ENCODE measurements at regions not wholly inside any gene's neighbourhood (a gene's known extent, or its start where the extent isn't known, plus 50 kb on each side); places are given as distances from the start of the nearest gene placed in this dataset.
A peak's percentile ranks its signal among the peaks of the same experiment; 100 is the strongest.

- Histone ChIP-seq H3K4me1 (ENCODE audit: insufficient read depth, low read length) (no peaks in the 10 kb centered on the region), H3K36me3 (ENCODE audit: insufficient read depth, low read length) (no peaks in the 10 kb centered on the region), H3K4me3 (ENCODE audit: low read depth in 1 of 2, low read length in 2 of 2) (no peak overlapping the region), H2AFZ (ENCODE audit: low read depth, low read length) (no peak overlapping the region), H3K79me2 (ENCODE audit: insufficient read depth, low read length) (no peaks in the 10 kb centered on the region), H3K9ac (ENCODE audit: low read depth, low read length) (no peak overlapping the region), H4K20me1 (ENCODE audit: insufficient read depth, low read length) (no peaks in the 10 kb centered on the region), H3K27ac (ENCODE audit: low read length) (no peak overlapping the region), H3K27me3 (ENCODE audit: insufficient read depth, low read length, poor library complexity) (no peaks in the 10 kb centered on the region), H3K9me3 (ENCODE audit: insufficient read depth, low read length, severe bottlenecking) (no peaks in the 10 kb centered on the region), H3K4me2 (ENCODE audit: insufficient read depth, low read length) (no peak overlapping the region)
- no peak for TF ChIP-seq CTCF (IDR thresholded peaks at IDR 0.05; ENCODE audit: borderline replicate concordance, extremely low read depth, low read length, poor library complexity, severe bottlenecking)
- no peak for TF ChIP-seq EZH2 (IDR thresholded peaks at IDR 0.05; ENCODE audit: borderline replicate concordance, low read depth, low read length, severe bottlenecking)
- ATAC-seq (ENCODE audit: insufficient read depth, low read depth) (peak; percentile 47; the same call in 1 of the 3 replicates), DNase-seq (no peak)
Observed at GRCh38 chr3:105933871-105934270, 65.1 kb upstream of the CBLB start.

- Histone ChIP-seq H3K4me2 (ENCODE audit: insufficient read depth, low read length) (no peak overlapping the region), H4K20me1 (ENCODE audit: insufficient read depth, low read length) (no peaks in the 10 kb centered on the region), H3K79me2 (ENCODE audit: insufficient read depth, low read length) (no peaks in the 10 kb centered on the region), H2AFZ (ENCODE audit: low read depth, low read length) (no peak overlapping the region), H3K27me3 (ENCODE audit: insufficient read depth, low read length, poor library complexity) (no peaks in the 10 kb centered on the region), H3K9me3 (ENCODE audit: insufficient read depth, low read length, severe bottlenecking) (no peaks in the 10 kb centered on the region), H3K9ac (ENCODE audit: low read depth, low read length) (no peak overlapping the region), H3K4me3 (ENCODE audit: low read depth in 1 of 2, low read length in 2 of 2) (no peak overlapping the region), H3K27ac (ENCODE audit: low read length) (no peak overlapping the region), H3K4me1 (ENCODE audit: insufficient read depth, low read length) (no peaks in the 10 kb centered on the region), H3K36me3 (ENCODE audit: insufficient read depth, low read length) (no peaks in the 10 kb centered on the region)
- TF ChIP-seq EZH2 (IDR thresholded peaks at IDR 0.05; ENCODE audit: borderline replicate concordance, low read depth, low read length, severe bottlenecking) (no peak), CTCF (IDR thresholded peaks at IDR 0.05; ENCODE audit: borderline replicate concordance, extremely low read depth, low read length, poor library complexity, severe bottlenecking) (no peak)
- ATAC-seq (ENCODE audit: insufficient read depth, low read depth) (no peak), DNase-seq (no peak)
Observed at GRCh38 chr3:105938101-105938500, 69.3 kb upstream of the CBLB start.

GRCh38 chr3:105938806-105939205, 70.0 kb upstream of the CBLB start:
- Histone ChIP-seq H3K9me3 (ENCODE audit: insufficient read depth, low read length, severe bottlenecking) (no peaks in the 10 kb centered on the region), H3K79me2 (ENCODE audit: insufficient read depth, low read length) (no peaks in the 10 kb centered on the region), H3K4me2 (ENCODE audit: insufficient read depth, low read length) (no peak overlapping the region), H3K4me3 (ENCODE audit: low read depth in 1 of 2, low read length in 2 of 2) (no peak overlapping the region), H3K27ac (ENCODE audit: low read length) (no peak overlapping the region), H2AFZ (ENCODE audit: low read depth, low read length) (no peak overlapping the region), H3K9ac (ENCODE audit: low read depth, low read length) (no peak overlapping the region), H3K27me3 (ENCODE audit: insufficient read depth, low read length, poor library complexity) (no peaks in the 10 kb centered on the region), H4K20me1 (ENCODE audit: insufficient read depth, low read length) (no peaks in the 10 kb centered on the region), H3K36me3 (ENCODE audit: insufficient read depth, low read length) (no peaks in the 10 kb centered on the region), H3K4me1 (ENCODE audit: insufficient read depth, low read length) (no peaks in the 10 kb centered on the region)
- ATAC-seq (ENCODE audit: insufficient read depth, low read depth) (no peak), DNase-seq (no peak)
- TF ChIP-seq EZH2 (IDR thresholded peaks at IDR 0.05; ENCODE audit: borderline replicate concordance, low read depth, low read length, severe bottlenecking) (no peak), CTCF (IDR thresholded peaks at IDR 0.05; ENCODE audit: borderline replicate concordance, extremely low read depth, low read length, poor library complexity, severe bottlenecking) (no peak)

- no peak for TF ChIP-seq EZH2 (IDR thresholded peaks at IDR 0.05; ENCODE audit: borderline replicate concordance, low read depth, low read length, severe bottlenecking)
- no peak for TF ChIP-seq CTCF (IDR thresholded peaks at IDR 0.05; ENCODE audit: borderline replicate concordance, extremely low read depth, low read length, poor library complexity, severe bottlenecking)
- H2AFZ ChIP-seq (ENCODE audit: low read depth, low read length): no peak overlapping the region
- H3K4me3 ChIP-seq (ENCODE audit: low read depth in 1 of 2, low read length in 2 of 2): no peak overlapping the region
- no peaks in the 10 kb centered on the region for H3K27me3 ChIP-seq (ENCODE audit: insufficient read depth, low read length, poor library complexity)
- no peaks in the 10 kb centered on the region for H4K20me1 ChIP-seq (ENCODE audit: insufficient read depth, low read length)
- H3K4me1 ChIP-seq (ENCODE audit: insufficient read depth, low read length): no peaks in the 10 kb centered on the region
- ATAC-seq (ENCODE audit: insufficient read depth, low read depth) (no peak), DNase-seq (no peak)
- H3K36me3 ChIP-seq (ENCODE audit: insufficient read depth, low read length): no peaks in the 10 kb centered on the region
- no peaks in the 10 kb centered on the region for H3K9me3 ChIP-seq (ENCODE audit: insufficient read depth, low read length, severe bottlenecking)
- H3K27ac ChIP-seq (ENCODE audit: low read length): no peak overlapping the region
- no peaks in the 10 kb centered on the region for H3K79me2 ChIP-seq (ENCODE audit: insufficient read depth, low read length)
- no peak overlapping the region for H3K9ac ChIP-seq (ENCODE audit: low read depth, low read length)
- H3K4me2 ChIP-seq (ENCODE audit: insufficient read depth, low read length): no peak overlapping the region
Observed at GRCh38 chr3:105944276-105944675, 75.5 kb upstream of the CBLB start.
